PFSK-1 (cell line): ENCODE measurements at regions not wholly inside any gene's neighbourhood (a gene's known extent, or its start where the extent isn't known, plus 50 kb on each side); places are given as distances from the start of the nearest gene placed in this dataset.

Experiments
- POLR2AphosphoS5 ChIP-seq: IDR thresholded peaks from 2 replicates; pipeline ENCODE4 v1.6.1; 2012; ENCODE audit warnings: low read depth, mild to moderate bottlenecking, control low read depth, low read length, moderate library complexity
- REST ChIP-seq, 2 experiments: IDR thresholded peaks; 2 replicates each; pipeline versions ENCODE4 v1.6.1 to v1.8.0; 2011 to 2012; ENCODE audit warnings: low read depth in 2 of 2, low read length in 2 of 2, control low read depth in 1 of 2, inconsistent platforms in 1 of 2, mild to moderate bottlenecking in 1 of 2, moderate library complexity in 1 of 2; ENCODE audit not compliant: insufficient read depth in 1 of 2
- SIN3A ChIP-seq: IDR thresholded peaks from 2 replicates; pipeline ENCODE4 v1.6.1; 2012; ENCODE audit warnings: mild to moderate bottlenecking, low read length, moderate library complexity, borderline replicate concordance; ENCODE audit not compliant: insufficient read depth
- TAF1 ChIP-seq: IDR thresholded peaks from 2 replicates; pipeline ENCODE4 v1.6.1; 2012; ENCODE audit warnings: low read length, control low read depth, borderline replicate concordance; ENCODE audit not compliant: insufficient read depth

- TF ChIP-seq TAF1 = no peak
- TF ChIP-seq POLR2AphosphoS5 = no peak
- TF ChIP-seq REST (IDR thresholded peaks at IDR 0.05; ENCODE audit: insufficient read depth in 1 of 2, low read depth in 2 of 2, low read length in 2 of 2) = no peak
- TF ChIP-seq SIN3A = no peak
Observed at GRCh38 chr21:26782747-26783146, 62.5 kb downstream of the ADAMTS1 start.
